ENCODE measurements at regions not wholly inside any gene's neighbourhood (a gene's known extent, or its start where the extent isn't known, plus 50 kb on each side); places are given as distances from the start of the nearest gene placed in this dataset.

- no peak for DNase-seq (ENCODE audit: low read depth)
- H3K4me3 ChIP-seq (ENCODE audit: low read depth, low read length), result no peak overlapping the region
Observed at GRCh38 chr2:195505701-195506100, 151.3 kb upstream of the SLC39A10 start.

GRCh38 chr2:195503208-195503607, 153.8 kb upstream of the SLC39A10 start:
- no peak overlapping the region for H3K4me3 ChIP-seq (ENCODE audit: low read depth, low read length)
- no peak for DNase-seq (ENCODE audit: low read depth)

GRCh38 chr2:195501746-195502145, 155.3 kb upstream of the SLC39A10 start:
- H3K4me3 ChIP-seq (ENCODE audit: low read depth, low read length), result no peak overlapping the region
- DNase-seq (ENCODE audit: low read depth), result no peak

- no peak overlapping the region for H3K4me3 ChIP-seq (ENCODE audit: low read depth, low read length)
- no peak for DNase-seq (ENCODE audit: low read depth)
Observed at GRCh38 chr2:195500879-195501278, 156.1 kb upstream of the SLC39A10 start.

- DNase-seq (ENCODE audit: low read depth), result peak; percentile 23
- no peak overlapping the region for H3K4me3 ChIP-seq (ENCODE audit: low read depth, low read length)
Observed at GRCh38 chr2:195498839-195499490, 158.1 kb upstream of the SLC39A10 start.

- DNase-seq (ENCODE audit: low read depth), result no peak
- H3K4me3 ChIP-seq (ENCODE audit: low read depth, low read length), result no peak overlapping the region
Observed at GRCh38 chr2:195498176-195498575, 158.8 kb upstream of the SLC39A10 start.

GRCh38 chr2:195496991-195497390, 160.0 kb upstream of the SLC39A10 start:
- no peak overlapping the region for H3K4me3 ChIP-seq (ENCODE audit: low read depth, low read length)
- DNase-seq (ENCODE audit: low read depth), result no peak

GRCh38 chr2:195495966-195496365, 161.1 kb upstream of the SLC39A10 start:
- no peak for DNase-seq (ENCODE audit: low read depth)
- no peak overlapping the region for H3K4me3 ChIP-seq (ENCODE audit: low read depth, low read length)

- no peak overlapping the region for H3K4me3 ChIP-seq (ENCODE audit: low read depth, low read length)
- DNase-seq (ENCODE audit: low read depth), result no peak
Observed at GRCh38 chr2:195495351-195495750, 161.7 kb upstream of the SLC39A10 start.

- DNase-seq (ENCODE audit: low read depth), result no peak
- no peak overlapping the region for H3K4me3 ChIP-seq (ENCODE audit: low read depth, low read length)
Observed at GRCh38 chr2:195494451-195494850, 162.6 kb upstream of the SLC39A10 start.

GRCh38 chr2:195493416-195493815, 163.6 kb upstream of the SLC39A10 start:
- H3K4me3 ChIP-seq (ENCODE audit: low read depth, low read length), result no peak overlapping the region
- DNase-seq (ENCODE audit: low read depth), result no peak

GRCh38 chr2:195490319-195490718, 166.7 kb upstream of the SLC39A10 start:
- H3K4me3 ChIP-seq (ENCODE audit: low read depth, low read length), result no peak overlapping the region
- no peak for DNase-seq (ENCODE audit: low read depth)

GRCh38 chr2:195489101-195489500, 167.9 kb upstream of the SLC39A10 start:
- H3K4me3 ChIP-seq (ENCODE audit: low read depth, low read length), result no peak overlapping the region
- DNase-seq (ENCODE audit: low read depth), result peak; percentile 23

- H3K4me3 ChIP-seq (ENCODE audit: low read depth, low read length), result no peak overlapping the region
- DNase-seq (ENCODE audit: low read depth), result no peak
Observed at GRCh38 chr2:195488567-195488966, 168.5 kb upstream of the SLC39A10 start.

GRCh38 chr2:195486987-195487644, 169.9 kb upstream of the SLC39A10 start:
- DNase-seq (ENCODE audit: low read depth), result peak; percentile 73
- H3K4me3 ChIP-seq (ENCODE audit: low read depth, low read length), result no peak overlapping the region

- DNase-seq (ENCODE audit: low read depth), result no peak
- no peak overlapping the region for H3K4me3 ChIP-seq (ENCODE audit: low read depth, low read length)
Observed at GRCh38 chr2:195486520-195486919, 170.5 kb upstream of the SLC39A10 start.

GRCh38 chr2:195482010-195482409, 175.0 kb upstream of the SLC39A10 start:
- H3K4me3 ChIP-seq (ENCODE audit: low read depth, low read length), result no peak overlapping the region
- DNase-seq (ENCODE audit: low read depth), result no peak

- no peak overlapping the region for H3K4me3 ChIP-seq (ENCODE audit: low read depth, low read length)
- no peak for DNase-seq (ENCODE audit: low read depth)
Observed at GRCh38 chr2:195480121-195480520, 176.9 kb upstream of the SLC39A10 start.

GRCh38 chr2:195479407-195479806, 177.6 kb upstream of the SLC39A10 start:
- no peak for DNase-seq (ENCODE audit: low read depth)
- H3K4me3 ChIP-seq (ENCODE audit: low read depth, low read length), result no peak overlapping the region

GRCh38 chr2:195477996-195478382, 179.0 kb upstream of the SLC39A10 start:
- no peak overlapping the region for H3K4me3 ChIP-seq (ENCODE audit: low read depth, low read length)
- peak; percentile 27 for DNase-seq (ENCODE audit: low read depth)

- DNase-seq (ENCODE audit: low read depth), result peak; percentile 52
- H3K4me3 ChIP-seq (ENCODE audit: low read depth, low read length), result no peak overlapping the region
Observed at GRCh38 chr2:195477248-195477995, 179.6 kb upstream of the SLC39A10 start.

All from skeletal muscle cell (primary cell).